Lung (tissue), 1 donor: ENCODE measurements at regions not wholly inside any gene's neighbourhood (a gene's known extent, or its start where the extent isn't known, plus 50 kb on each side); places are given as distances from the start of the nearest gene placed in this dataset. TPM values are rescaled to one million over a fixed set of nuclear protein-coding genes. Genes with fewer than 3 reads are reported as not detected.

Experiments used
- small RNA-seq: library from RNA; depleted of rRNA; stranded (forward); fragments of <200 nt; gene quantifications from one replicate; pipeline ENCODE3, GENCODE V24; 2014; ENCODE audit warnings: low replicate concordance

Small RNAs in the stretch of these regions (small RNA-seq; reads per million reads assigned to genes)
- gene RN7SL820P: not detected
